ENCODE measurements at regions not wholly inside any gene's neighbourhood (a gene's known extent, or its start where the extent isn't known, plus 50 kb on each side); places are given as distances from the start of the nearest gene placed in this dataset.

DNA sequence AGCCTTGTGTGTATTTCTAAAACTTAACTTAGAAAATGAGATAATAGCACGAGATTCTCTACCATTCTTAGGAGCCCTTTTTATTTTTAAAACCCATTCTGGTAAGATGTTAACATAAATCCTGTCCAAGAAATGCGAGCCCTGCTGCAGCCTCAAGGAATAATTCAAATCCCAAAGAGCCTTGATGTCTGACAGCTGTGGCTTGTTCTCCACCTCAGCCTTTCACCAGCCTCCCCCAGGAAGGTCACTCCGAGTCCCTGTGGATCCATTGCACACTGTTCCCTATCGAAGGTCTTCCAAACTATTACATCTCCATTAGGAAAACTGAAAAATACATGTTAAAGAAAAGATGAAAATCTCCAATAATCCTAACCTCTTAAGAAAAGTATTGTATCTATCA, 98.5 kb upstream of the S1PR3 start:
- 70% methylated on average over 3 of the region's 4 CpGs for WGBS (ENCODE audit: insufficient coverage)
- no peaks in the 10 kb centered on the region for H3K9me3 ChIP-seq (ENCODE audit: control insufficient read depth, insufficient read depth, low read length)
- H3K27me3 Mint-ChIP-seq (ENCODE audit: low read depth in 2 of 2) = peaks cover 16 to 20% of the 10 kb centered on the region in 2 donors
- intact Hi-C loops (cut with micrococcal nuclease) = no loop called here
- H3K27ac ChIP-seq (ENCODE audit: low read length) = no peak overlapping the region
- TF ChIP-seq, protein P1, sequence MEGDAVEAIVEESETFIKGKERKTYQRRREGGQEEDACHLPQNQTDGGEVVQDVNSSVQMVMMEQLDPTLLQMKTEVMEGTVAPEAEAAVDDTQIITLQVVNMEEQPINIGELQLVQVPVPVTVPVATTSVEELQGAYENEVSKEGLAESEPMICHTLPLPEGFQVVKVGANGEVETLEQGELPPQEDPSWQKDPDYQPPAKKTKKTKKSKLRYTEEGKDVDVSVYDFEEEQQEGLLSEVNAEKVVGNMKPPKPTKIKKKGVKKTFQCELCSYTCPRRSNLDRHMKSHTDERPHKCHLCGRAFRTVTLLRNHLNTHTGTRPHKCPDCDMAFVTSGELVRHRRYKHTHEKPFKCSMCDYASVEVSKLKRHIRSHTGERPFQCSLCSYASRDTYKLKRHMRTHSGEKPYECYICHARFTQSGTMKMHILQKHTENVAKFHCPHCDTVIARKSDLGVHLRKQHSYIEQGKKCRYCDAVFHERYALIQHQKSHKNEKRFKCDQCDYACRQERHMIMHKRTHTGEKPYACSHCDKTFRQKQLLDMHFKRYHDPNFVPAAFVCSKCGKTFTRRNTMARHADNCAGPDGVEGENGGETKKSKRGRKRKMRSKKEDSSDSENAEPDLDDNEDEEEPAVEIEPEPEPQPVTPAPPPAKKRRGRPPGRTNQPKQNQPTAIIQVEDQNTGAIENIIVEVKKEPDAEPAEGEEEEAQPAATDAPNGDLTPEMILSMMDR (IDR thresholded peaks at IDR 0.05) = no peak
- H3K36me3 ChIP-seq (ENCODE audit: control insufficient read depth, insufficient read depth, low read length) = no peaks in the 10 kb centered on the region
- no peaks in the 10 kb centered on the region for H3K4me1 Mint-ChIP-seq
- H3K4me3 ChIP-seq (ENCODE audit: low read length) = no peak overlapping the region
- no peak overlapping the region for H3K4me3 Mint-ChIP-seq
- no peaks in the 10 kb centered on the region for H3K4me1 ChIP-seq (ENCODE audit: control insufficient read depth, insufficient read depth, low read length)
- H3K36me3 Mint-ChIP-seq = no peaks in the 10 kb centered on the region
- H3K27ac Mint-ChIP-seq = no peak overlapping the region
- H3K9me3 Mint-ChIP-seq = no peaks in the 10 kb centered on the region
- peaks cover 6% of the 10 kb centered on the region for H3K27me3 ChIP-seq (ENCODE audit: control insufficient read depth, insufficient read depth, low read length)
- no peak for ATAC-seq
- DNase-seq = no peak

- Histone ChIP-seq H3K4me1 (ENCODE audit: control insufficient read depth, insufficient read depth, low read length) (no peaks in the 10 kb centered on the region), H3K36me3 (ENCODE audit: control insufficient read depth, insufficient read depth, low read length) (no peaks in the 10 kb centered on the region), H3K9me3 (ENCODE audit: control insufficient read depth, insufficient read depth, low read length) (no peaks in the 10 kb centered on the region), H3K4me3 (ENCODE audit: low read length) (no peak overlapping the region), H3K27ac (ENCODE audit: low read length) (no peak overlapping the region), H3K27me3 (ENCODE audit: control insufficient read depth, insufficient read depth, low read length) (peaks cover 8% of the 10 kb centered on the region)
- TF ChIP-seq, protein P1 (IDR thresholded peaks at IDR 0.05) = no peak
- H3K27ac Mint-ChIP-seq = no peak overlapping the region
- DNase-seq = no peak
- no peaks in the 10 kb centered on the region for H3K4me1 Mint-ChIP-seq
- intact Hi-C loops (cut with micrococcal nuclease) = no loop called here
- no peaks in the 10 kb centered on the region for H3K9me3 Mint-ChIP-seq
- peaks cover 17 to 42% of the 10 kb centered on the region in 2 donors for H3K27me3 Mint-ChIP-seq (ENCODE audit: low read depth in 2 of 2)
- no peaks in the 10 kb centered on the region for H3K36me3 Mint-ChIP-seq
- no peak overlapping the region for H3K4me3 Mint-ChIP-seq
- ATAC-seq = no peak
Measured at GRCh38 chr9:88897081-88897480, 94.2 kb upstream of the S1PR3 start.

- Mint-ChIP-seq H3K9me3 (no peaks in the 10 kb centered on the region), H3K27ac (no peak overlapping the region), H3K27me3 (ENCODE audit: low read depth in 2 of 2) (peaks cover 16 to 49% of the 10 kb centered on the region in 2 donors), H3K4me3 (no peak overlapping the region), H3K36me3 (no peaks in the 10 kb centered on the region), H3K4me1 (no peaks in the 10 kb centered on the region)
- H3K4me1 ChIP-seq (ENCODE audit: control insufficient read depth, insufficient read depth, low read length) = no peaks in the 10 kb centered on the region
- TF ChIP-seq, protein P1 (IDR thresholded peaks at IDR 0.05) = no peak
- intact Hi-C loops (cut with micrococcal nuclease) = no loop called here
- no peak overlapping the region for H3K4me3 ChIP-seq (ENCODE audit: low read length)
- H3K27me3 ChIP-seq (ENCODE audit: control insufficient read depth, insufficient read depth, low read length) = peaks cover 8% of the 10 kb centered on the region
- no peaks in the 10 kb centered on the region for H3K9me3 ChIP-seq (ENCODE audit: control insufficient read depth, insufficient read depth, low read length)
- DNase-seq (no peak), ATAC-seq (no peak)
- no peak overlapping the region for H3K27ac ChIP-seq (ENCODE audit: low read length)
- no peaks in the 10 kb centered on the region for H3K36me3 ChIP-seq (ENCODE audit: control insufficient read depth, insufficient read depth, low read length)
- WGBS (ENCODE audit: insufficient coverage) = 46% methylated on average over 4 of the region's 5 CpGs
Measured at GRCh38 chr9:88898039-88898720, 93.1 kb upstream of the S1PR3 start.

DNA sequence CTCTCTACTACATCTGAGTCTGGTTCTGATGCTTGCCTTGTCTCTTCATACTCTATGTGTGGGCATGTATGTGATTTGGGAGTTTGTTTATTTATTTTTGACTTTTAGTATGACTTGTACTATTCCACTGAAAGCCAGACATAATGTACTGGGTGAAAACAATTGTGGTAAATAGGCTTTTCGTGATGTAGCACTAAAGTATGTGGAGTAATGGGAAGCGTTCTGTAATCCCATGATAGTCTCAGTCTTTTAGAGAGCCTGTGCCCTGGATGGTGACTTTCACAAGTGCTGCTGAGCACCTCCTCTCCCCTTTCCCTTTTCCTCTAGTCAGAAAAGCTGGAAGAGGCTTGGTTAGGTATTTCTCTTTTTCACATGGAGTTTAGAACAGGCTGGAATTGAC, 85.8 kb upstream of the S1PR3 start:
- TF ChIP-seq, protein P1 (IDR thresholded peaks at IDR 0.05) = no peak
- intact Hi-C loops (cut with micrococcal nuclease) = no loop called here
- H3K27me3 ChIP-seq (ENCODE audit: control insufficient read depth, insufficient read depth, low read length) = peaks cover 6% of the 10 kb centered on the region
- no peaks in the 10 kb centered on the region for H3K4me1 ChIP-seq (ENCODE audit: control insufficient read depth, insufficient read depth, low read length)
- no peaks in the 10 kb centered on the region for H3K36me3 ChIP-seq (ENCODE audit: control insufficient read depth, insufficient read depth, low read length)
- H3K9me3 Mint-ChIP-seq = peaks cover 3 to 4% of the 10 kb centered on the region in 2 donors
- ATAC-seq (no peak), DNase-seq (no peak)
- no peak overlapping the region for H3K4me3 Mint-ChIP-seq
- WGBS (ENCODE audit: insufficient coverage) = 91% methylated on average over 2 of the region's 2 CpGs
- no peaks in the 10 kb centered on the region for H3K9me3 ChIP-seq (ENCODE audit: control insufficient read depth, insufficient read depth, low read length)
- peaks cover 23 to 85% of the 10 kb centered on the region in 2 donors for H3K27me3 Mint-ChIP-seq (ENCODE audit: low read depth in 2 of 2)
- H3K27ac Mint-ChIP-seq = no peak overlapping the region
- no peak overlapping the region for H3K27ac ChIP-seq (ENCODE audit: low read length)
- H3K4me3 ChIP-seq (ENCODE audit: low read length) = no peak overlapping the region
- no peaks in the 10 kb centered on the region for H3K4me1 Mint-ChIP-seq
- H3K36me3 Mint-ChIP-seq = peaks cover 7% of the 10 kb centered on the region
